DMS53 treated with DMSO at 0.1 percent for 48 hours (cell line): ENCODE measurements at regions not wholly inside any gene's neighbourhood (a gene's known extent, or its start where the extent isn't known, plus 50 kb on each side); places are given as distances from the start of the nearest gene placed in this dataset.
A peak's percentile ranks its signal among the peaks of the same experiment; 100 is the strongest.

ENCODE experiments used
- DNase-seq: peaks from one replicate; lab custom pipeline; 2025; ENCODE audit not compliant: unreplicated experiment; lab: John Stamatoyannopoulos, UW

DNA sequence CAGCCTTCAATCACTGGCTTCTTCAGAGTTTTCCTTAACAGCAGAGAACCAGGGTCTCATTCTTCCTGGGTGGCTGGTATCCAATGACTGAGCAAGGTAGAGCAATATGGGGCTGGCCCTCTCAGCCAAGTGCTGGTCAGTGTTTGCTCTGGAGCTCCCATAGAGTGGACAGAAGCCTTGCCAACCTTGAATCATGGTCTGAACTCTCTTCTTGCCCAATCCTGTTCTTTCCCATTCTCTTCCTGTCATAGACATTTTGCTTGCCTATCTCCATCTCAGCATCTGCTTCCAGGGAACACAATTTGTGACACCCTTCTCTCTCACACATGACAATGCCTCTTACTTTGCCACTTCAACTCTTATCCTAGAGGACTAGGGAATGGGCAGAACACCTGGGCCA, 245.6 kb upstream of the PEX5L start:
- no peak for DNase-seq

DNA sequence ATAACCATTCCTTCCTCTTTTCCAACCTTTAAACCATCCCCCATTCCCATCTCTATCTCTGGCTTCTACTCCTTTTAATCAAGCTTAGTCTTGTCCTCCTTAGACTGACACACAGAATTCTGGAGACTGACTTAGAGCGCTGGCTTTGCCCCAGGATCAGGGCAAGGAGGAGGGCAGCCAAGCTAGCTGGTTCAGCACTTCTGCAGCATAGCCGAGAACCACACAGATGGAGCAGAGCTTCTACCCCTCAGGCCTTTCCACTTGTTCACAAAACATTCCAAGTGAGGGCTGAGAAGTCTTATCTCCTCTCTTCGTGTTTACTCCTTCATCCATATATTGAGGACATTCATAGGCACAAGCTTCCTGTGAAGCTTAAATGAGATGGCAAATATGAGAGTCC, 246.5 kb upstream of the PEX5L start:
- DNase-seq = no peak

DNA sequence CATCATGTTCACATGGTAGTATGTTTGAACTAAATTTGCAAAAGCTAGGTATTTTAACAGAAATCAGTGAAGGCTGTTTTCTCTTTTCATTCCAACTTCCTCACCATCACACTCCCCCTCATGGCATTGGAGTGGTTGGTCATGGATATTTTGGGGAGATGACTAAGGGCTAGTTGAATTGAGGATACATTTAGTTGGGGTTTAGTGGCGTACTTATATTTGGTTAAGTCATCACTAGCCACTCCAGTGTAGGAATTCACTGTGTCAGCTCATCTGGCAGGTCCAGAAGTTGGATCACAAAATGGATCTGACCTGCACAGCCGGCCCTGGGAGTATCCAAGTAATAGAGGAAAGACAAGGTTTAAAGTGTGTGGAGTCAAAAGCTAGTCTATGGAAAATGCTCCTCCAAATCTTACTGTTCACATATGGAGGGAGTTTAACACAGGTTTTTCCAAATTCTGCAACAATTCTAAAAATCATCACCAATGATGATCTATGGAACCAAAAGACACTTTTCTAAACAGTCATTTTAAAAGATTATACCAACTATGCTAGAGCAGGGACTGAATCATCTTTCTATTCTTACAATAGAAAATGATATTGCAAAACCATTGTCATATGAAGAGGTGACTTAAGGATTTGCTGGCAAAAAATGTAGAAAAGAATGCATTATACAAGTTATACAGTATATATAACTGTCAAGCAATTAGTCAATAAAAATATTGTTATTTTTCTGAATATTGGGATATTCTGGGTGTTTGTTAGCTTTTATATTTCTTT, 247.8 kb upstream of the PEX5L start:
- DNase-seq = no peak

DNA sequence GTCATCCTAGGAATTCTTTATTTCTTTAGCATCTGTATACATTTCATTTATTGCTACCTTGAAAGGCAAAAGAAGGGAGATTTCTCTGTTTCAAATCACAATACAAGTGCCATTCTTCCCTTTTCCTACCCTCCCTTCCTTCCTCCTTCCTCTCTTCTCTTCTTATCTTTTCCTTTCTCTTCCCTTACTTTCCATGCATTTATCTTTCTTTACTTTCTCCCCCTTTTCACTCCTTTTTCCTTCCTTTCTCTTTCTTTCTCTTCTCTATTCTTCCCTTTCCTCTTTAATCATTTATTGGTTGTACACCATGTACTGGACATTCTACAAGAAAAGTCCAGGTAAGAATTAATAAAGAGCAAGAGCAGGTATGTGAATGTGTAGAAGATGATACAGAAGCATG, 251.0 kb upstream of the PEX5L start:
- DNase-seq = no peak

DNA sequence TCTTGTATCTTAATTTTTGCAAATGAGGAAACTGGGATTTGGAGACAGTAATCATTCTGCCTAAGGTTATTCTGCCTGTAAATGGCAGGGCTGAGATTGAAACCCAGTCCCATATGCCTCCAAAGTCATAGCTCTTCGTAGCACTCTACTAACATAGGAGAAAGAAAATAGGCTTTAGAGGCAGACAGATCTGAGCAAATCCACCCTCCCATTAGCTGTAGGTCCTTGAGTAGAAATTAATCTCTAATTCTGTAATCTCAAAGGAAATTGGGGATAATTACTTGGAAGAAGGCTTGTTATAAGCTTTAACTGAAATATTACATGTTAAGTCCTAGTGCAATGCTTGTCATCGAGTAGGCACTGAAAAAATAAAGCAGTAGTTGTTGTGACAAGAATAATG, 252.1 kb upstream of the PEX5L start:
- DNase-seq = no peak

DNA sequence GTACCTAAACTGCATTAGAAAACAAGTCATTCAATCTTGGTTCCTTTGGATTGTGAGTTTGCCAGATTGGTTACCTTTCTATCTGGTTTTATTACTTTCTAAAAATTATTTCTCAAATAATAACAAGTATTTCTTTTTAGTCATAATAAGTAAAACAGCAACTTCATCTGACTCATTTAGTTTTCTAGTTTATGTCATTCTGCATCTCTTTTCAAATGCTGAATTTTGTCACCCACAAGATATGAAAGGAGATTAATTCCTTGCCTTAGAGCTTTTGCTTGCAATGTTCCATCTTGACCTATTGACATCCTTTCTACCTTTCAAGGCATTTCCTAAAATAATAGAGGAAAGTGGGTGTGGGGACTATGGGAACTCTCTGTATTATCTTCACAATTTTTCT, 253.6 kb upstream of the PEX5L start:
- DNase-seq = no peak

DNA sequence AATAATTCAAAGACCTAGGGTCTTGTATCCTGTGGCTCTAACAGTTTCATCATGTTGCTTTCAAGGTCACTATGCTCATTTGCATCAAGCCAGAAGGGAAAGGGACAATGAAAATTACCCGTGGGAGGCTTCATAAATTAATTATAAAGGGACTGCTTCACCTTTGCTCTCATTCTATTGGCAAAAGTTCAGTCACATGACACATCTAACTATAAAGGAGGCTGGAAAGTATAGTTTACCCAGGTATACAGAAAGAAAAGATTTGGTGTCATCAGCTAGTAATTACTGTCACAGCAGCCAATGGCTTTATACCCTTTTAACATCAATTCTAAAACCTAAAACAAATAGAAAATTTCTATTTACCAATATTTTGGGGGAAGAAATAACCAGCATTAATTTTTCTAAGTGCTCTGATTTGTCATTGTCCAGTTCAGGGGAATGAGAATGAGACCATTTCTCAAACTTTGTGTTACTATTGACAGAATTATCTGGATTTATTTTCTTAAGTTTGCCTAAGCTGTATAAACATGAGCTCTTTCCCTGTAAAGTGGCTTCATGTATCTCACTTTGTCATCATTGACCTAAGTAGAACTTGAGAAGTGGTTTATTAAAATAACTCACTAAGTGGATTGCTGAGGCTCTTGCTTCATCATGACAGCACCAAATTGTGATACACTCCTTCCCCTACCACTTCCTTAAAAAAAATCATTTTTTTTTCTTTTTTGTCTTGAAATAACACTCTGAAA, 257.7 kb upstream of the PEX5L start:
- peak; percentile 17 for DNase-seq

DNA sequence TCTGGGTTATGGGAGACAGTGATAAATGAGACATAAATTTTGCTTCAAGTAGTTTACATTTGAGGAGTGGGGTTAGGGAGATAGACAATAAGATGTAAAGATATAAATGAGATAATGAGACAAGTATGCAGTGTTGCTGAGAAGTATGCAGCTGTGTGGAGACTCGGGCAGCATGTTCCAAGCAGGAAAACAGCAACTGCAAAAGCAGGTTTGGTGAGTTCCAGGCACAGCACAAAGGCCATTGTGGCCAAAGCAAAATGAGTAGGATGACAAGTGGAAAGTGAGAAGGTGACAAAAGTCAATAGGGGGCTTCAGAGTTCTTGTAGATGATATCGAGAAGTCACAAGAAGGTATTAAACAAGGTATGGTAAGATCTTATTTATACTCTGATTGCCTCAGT, 259.1 kb upstream of the PEX5L start:
- peak; percentile 62 for DNase-seq

DNA sequence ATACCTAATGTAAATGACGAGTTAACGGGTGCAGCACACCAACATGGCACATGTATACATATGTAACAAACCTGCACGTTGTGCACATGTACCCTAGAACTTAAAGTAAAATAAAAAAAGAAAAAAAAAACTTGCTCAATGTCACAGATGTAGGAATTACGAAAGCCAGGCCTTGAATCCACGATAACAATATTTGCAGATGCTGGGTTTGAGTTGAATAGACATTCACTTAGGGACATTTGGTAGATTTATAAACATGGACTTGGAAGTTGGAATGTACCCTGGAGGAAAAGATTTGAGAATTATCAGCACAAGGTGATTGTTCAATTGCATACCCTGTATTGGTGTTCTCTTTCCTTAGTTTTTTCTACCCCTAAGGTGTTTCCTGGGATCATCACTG, 260.2 kb upstream of the PEX5L start:
- no peak for DNase-seq

DNA sequence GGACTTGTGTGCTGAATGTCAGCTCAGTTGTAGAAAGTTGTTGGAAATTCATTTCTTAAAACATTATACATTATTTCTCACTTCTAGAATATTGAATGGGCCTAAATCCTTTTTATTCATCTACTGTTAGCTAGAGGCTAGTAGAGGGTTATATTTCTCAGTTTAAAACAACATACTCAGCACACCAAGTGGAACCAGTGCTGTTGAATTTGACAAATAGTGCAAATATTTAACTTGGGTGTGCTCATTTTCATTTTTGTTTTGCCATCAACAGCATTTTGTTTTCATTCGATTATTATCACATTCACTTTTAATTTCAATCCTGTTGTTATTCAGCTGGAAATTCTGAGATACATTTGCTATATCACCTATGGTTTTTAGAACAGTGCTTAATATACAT, 269.4 kb upstream of the PEX5L start:
- peak; percentile 10 for DNase-seq

DNA sequence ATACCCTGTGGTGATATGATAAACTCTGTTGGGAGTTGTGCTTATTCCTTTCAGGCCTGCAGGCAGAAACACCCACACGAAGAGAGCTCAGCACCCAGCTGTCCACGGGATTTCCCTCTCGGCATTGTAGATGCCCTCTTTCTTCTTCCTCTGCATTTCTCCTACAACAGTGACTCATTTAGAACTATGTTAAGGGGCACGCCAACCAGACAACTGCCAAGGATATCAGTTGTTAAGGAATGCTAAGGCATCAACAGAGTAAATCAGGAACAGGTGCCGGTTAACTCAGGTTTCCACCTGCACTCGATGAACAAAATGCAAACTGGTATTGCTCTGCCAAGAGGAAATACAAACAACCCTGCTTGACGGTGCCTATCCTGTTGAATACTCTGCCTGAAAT, 270.0 kb upstream of the PEX5L start:
- DNase-seq = peak; percentile 87

DNA sequence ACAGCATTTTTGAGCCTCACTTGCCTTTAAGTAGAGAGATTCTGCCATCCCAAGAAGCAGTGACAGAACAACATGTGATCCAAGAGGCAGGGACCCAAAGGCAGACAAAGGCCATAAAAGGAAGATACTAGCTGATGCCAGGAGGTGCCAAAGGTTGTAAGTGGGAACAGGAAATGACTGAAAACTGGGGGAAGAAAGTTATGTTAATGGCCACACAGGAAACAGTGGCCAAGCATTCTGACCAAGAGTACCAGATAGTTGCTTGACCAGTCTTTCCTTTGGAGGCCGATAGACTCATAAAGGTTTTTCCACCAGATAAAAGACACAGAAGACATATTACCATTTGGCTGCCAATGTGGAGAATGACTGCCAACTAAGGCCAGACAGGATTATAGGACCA, 274.5 kb upstream of the PEX5L start:
- no peak for DNase-seq

DNA sequence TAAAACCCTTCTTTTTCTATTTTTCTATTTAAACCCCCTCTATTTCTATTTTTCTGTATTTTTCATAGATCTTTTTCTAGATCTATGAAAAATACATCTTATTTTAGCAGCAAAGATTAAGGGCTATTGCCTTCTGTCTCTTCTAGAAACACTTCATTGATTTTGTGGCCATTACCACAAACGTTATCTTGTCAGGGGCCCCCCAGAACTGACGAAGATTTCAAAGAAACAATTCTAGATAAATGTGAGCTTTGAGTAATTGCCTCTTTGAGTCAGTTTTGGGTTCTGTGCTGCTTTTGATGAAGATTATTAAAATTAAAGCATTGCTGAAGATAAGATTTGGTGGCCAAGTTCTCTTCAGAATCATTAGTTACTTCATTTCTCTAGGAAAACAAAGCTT, 279.6 kb upstream of the PEX5L start:
- no peak for DNase-seq

DNA sequence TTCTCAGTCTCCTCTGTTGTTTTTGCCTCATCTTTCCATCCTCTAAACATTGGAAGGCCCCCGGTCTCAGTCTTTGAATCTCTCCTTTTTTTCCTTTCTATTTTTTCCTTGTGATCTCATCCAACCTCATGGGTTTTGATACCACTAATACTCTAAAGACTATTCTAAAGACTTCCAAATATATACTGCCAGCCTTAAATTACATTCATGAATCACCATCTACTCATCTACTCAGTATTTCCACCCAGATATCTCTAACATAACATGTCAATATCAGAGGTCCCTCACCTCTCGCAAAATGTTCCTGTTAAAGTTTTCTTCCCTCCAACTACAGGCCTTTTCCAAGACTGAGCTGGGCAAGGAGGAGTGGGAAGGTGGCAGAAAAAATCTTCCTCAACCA, 282.5 kb upstream of the TTC14 start:
- no peak for DNase-seq

DNA sequence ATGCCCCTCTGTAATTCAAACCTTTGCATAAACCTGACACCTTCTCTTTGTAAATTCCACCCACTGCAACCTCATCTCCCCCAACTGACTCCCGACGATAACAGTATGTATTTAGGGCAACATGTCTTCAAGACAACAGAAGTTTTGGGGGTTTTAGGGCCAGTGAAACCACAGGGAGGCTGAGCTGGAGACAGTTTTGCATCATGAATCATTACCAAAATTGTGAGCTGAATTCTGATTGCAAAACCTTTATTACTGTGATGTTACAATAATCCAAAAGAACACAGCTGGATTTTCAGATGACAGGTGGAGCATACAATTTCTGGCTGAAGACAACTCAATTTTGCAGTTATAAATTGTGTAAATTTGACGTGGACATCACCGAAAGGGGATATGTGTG, 281.3 kb upstream of the TTC14 start:
- DNase-seq = no peak

DNA sequence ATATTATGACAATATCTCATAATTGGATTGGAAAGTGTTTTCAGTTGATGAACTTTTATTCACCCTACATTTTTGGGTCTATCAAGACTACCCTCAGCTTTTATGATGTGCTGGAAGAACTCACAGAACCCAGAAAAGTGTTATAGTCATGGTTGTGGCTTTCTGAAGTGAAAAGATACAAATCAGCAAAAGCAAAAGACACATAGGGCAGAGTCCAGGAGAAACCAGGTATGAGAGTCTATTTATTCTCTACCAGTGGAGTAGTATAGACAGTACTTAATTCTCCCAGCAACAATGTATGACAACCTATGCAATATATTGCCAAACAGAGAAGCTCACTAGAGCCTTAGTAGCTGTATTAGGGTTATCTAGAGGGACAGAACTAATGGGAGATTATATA, 280.4 kb upstream of the TTC14 start:
- DNase-seq = no peak

DNA sequence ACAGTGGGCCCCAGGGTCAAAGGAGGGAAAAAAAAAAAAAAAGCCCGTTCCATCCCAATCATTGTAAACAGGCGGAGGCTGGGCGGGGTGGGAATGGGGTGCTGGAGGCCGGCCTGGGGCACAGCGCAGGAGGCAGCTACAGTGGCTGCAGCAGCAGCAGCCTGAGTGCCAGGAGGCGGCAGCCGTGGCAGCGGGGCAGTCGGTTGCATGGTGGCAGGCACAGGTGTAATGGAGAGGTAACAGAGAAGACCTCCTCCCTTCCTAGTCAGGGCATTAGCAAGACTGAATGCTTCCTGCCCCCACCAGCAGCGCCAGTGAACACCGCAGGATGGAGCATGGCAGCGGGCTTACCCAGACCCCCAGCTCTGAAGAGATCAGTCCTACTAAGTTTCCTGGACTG, 279.1 kb upstream of the TTC14 start:
- no peak for DNase-seq

DNA sequence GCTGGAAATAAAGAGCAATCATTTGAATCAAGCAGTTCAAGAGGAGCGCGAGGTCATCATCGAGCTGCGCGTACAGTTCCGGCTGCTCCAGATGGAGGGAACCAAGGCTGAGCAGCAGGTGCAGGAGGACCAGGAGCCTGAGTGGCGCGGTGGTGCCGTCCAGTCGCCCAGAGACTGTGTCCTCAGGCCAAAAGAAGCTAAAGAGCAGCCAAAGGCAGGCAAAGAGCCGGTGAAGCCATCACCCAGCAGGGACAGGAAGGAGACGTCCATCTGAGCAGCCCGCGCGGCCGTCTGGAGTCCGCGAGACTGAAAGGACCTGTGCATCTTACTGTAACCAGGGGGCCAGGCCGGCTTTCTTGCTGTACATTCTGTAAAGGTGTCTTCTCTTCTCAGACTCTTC, 277.2 kb upstream of the TTC14 start:
- no peak for DNase-seq

DNA sequence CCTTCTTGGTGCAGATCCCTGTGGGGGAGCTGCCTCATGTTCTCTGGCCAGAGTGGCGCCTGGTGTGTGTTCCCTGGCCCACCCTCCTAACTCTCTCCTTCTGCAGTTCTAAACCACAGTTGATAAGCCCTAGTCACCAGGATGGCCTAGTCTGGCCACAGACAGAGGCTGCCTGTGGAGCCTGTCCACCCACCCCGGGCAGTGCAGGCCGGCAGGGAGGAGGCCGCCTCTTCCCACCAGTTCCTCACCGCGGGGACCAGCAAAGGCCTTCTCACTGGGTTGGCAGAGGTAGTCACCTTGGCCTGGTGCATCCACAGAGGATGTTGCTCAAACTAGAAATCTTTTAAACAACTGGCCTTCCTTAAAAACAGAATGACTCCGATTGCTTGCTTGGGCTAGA, 276.4 kb upstream of the TTC14 start:
- no peak for DNase-seq

DNA sequence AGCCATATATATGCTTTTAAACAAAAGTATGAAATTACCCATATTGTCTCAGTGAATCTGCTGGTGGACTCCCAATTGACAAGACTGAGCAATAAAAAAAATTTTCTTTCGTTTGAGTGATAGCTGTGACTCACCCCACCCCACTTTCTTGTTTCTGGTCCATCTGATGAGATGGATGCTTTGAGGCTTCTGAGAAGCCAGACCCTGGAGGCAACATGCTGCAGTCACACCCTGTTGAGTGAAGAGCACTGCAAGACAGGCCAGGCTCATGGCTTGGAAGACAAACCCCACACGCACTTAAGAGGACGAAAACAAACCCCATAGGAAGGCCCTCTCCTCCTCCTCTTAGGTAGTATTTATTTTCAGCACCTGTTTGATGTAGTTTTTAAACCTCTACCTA, 276.0 kb upstream of the TTC14 start:
- peak; percentile 7 for DNase-seq

DNA sequence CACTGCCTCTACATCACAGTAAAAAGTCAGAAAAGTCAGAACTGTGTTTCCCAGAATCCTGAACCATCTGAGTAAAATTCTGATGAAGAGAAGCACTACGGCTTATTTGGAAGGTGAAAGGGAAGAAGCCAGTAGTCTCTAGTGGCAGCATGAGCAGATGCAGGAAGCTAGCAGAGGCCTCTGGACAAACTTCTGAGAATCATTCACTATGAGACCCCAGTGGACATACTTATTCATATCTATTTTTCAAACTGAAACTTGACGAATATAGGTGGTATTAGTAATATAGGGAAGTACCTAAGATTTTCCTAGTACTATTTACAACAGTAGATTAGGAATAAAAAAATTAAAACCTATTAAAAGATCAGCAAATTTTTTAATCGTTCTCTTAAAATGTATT, 272.8 kb upstream of the TTC14 start:
- DNase-seq = no peak

DNA sequence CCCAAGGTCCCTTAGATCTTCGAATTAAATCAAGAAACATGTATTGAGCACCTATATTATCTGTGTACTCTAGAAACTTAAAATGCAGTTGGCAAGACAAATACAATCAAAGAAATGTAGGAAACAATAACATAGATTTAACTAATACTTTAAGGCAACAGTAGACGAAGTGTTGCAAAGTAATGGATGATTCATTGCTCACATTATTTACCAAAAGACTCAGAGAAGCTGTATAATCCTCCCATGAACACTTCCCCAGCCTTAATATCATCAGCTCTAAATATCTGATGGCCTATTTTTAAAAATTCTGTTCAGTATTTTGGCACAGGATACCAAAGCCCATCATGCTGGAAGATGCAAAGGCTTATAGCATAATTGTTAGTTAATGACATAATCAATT, 272.1 kb upstream of the TTC14 start:
- no peak for DNase-seq

DNA sequence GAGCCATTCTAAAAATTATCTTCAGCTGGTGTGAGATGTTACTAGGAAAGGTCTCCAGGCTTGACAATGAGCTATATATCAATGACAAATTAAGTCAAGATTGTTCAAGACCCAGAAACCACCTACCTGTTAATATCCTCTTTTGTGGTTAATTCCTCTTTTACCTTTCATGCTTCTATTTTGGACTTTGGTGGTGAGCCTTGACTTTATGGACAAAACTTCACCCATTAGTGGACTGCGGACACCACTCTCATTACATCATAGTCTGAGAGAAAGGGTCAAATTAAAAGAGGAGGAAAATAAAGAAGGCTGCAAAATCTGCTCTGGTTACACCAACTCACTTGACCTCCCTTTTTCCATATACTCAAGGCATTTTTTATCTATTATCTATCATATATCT, 271.5 kb upstream of the TTC14 start:
- no peak for DNase-seq
